Mesenchymal stem cell (in vitro differentiated cells and primary cell): ENCODE measurements at regions not wholly inside any gene's neighbourhood (a gene's known extent, or its start where the extent isn't known, plus 50 kb on each side); places are given as distances from the start of the nearest gene placed in this dataset.

ENCODE experiments used
- DNase-seq: peaks from one replicate; pipeline ENCODE4 v3.0.0-alpha.2; 2013
- H2AFZ ChIP-seq: one replicate; pipeline ENCODE4 v1.6.1; 2013; ENCODE audit warnings: low read depth, mild to moderate bottlenecking, control low read depth, inconsistent platforms, low read length, moderate library complexity
- H2AK5ac ChIP-seq: 2 replicates; pipeline ENCODE4 v1.6.1; 2013; ENCODE audit warnings: low read length, moderate library complexity, mild to moderate bottlenecking, inconsistent platforms; ENCODE audit not compliant: severe bottlenecking
- H2BK120ac ChIP-seq: one replicate; pipeline ENCODE4 v1.6.1; 2013; ENCODE audit warnings: low read depth, mild to moderate bottlenecking, inconsistent platforms, low read length, moderate library complexity
- H2BK12ac ChIP-seq, 2 experiments: one replicate each; pipeline ENCODE4 v1.6.1; 2013; ENCODE audit warnings: inconsistent platforms in 2 of 2, low read length in 2 of 2, mild to moderate bottlenecking in 2 of 2, moderate library complexity in 2 of 2, control low read depth in 1 of 2
- H2BK15ac ChIP-seq: one replicate; pipeline ENCODE4 v1.6.1; 2013; ENCODE audit warnings: mild to moderate bottlenecking, low read depth, inconsistent platforms; ENCODE audit not compliant: poor library complexity, severe bottlenecking
- H2BK5ac ChIP-seq: 2 replicates; pipeline ENCODE4 v1.6.1; 2013; ENCODE audit warnings: low read depth, mild to moderate bottlenecking, low read length, control low read depth, inconsistent platforms; ENCODE audit not compliant: poor library complexity, severe bottlenecking
- H3K14ac ChIP-seq, 2 experiments: one replicate each; pipeline ENCODE4 v1.6.1; 2013; ENCODE audit warnings: inconsistent platforms in 2 of 2, low read length in 2 of 2, control low read depth in 1 of 2, mild to moderate bottlenecking in 1 of 2, moderate library complexity in 1 of 2
- H3K18ac ChIP-seq, 2 experiments: one replicate each; pipeline ENCODE4 v1.6.1; 2013; ENCODE audit warnings: inconsistent platforms in 2 of 2, low read length in 2 of 2, control low read depth in 1 of 2, low read depth in 1 of 2, mild to moderate bottlenecking in 1 of 2
- H3K23ac ChIP-seq, 2 experiments: one replicate each; pipeline ENCODE4 v1.6.1; 2013; ENCODE audit warnings: inconsistent platforms in 2 of 2, low read length in 2 of 2, mild to moderate bottlenecking in 2 of 2, moderate library complexity in 2 of 2, control low read depth in 1 of 2
- H3K27ac ChIP-seq: 2 replicates; pipeline ENCODE4 v1.5.1; 2013; ENCODE audit warnings: mild to moderate bottlenecking, moderate library complexity, low read length, control low read depth, inconsistent platforms; ENCODE audit not compliant: poor library complexity, severe bottlenecking
- H3K27me3 ChIP-seq, 2 experiments: 2 replicates each; pipeline versions ENCODE4 v1.6.1 to v1.7.0; 2013; ENCODE audit warnings: low read length in 2 of 2, mild to moderate bottlenecking in 2 of 2, moderate library complexity in 2 of 2, control low read depth in 1 of 2, inconsistent platforms in 1 of 2; ENCODE audit not compliant: control insufficient read depth in 1 of 2, insufficient read depth in 1 of 2
- H3K36me3 ChIP-seq, 2 experiments: 2 replicates each; pipeline versions ENCODE4 v1.6.1 to v1.7.0; 2013; ENCODE audit warnings: low read length in 2 of 2, control low read depth in 1 of 2, inconsistent platforms in 1 of 2, low read depth in 1 of 2, mild to moderate bottlenecking in 1 of 2; ENCODE audit not compliant: insufficient read depth in 2 of 2, control insufficient read depth in 1 of 2
- H3K4ac ChIP-seq, 2 experiments: one replicate each; pipeline ENCODE4 v1.6.1; 2013; ENCODE audit warnings: inconsistent platforms in 2 of 2, low read length in 2 of 2, mild to moderate bottlenecking in 2 of 2, moderate library complexity in 2 of 2, control low read depth in 1 of 2, low read depth in 1 of 2
- H3K4me1 ChIP-seq: 2 replicates; pipeline ENCODE4 v1.6.1; 2013; ENCODE audit warnings: low read depth, low read length, control low read depth; ENCODE audit not compliant: control insufficient read depth, insufficient read depth
- H3K4me2 ChIP-seq: 2 replicates; pipeline ENCODE4 v1.6.1; 2013; ENCODE audit warnings: low read length, mild to moderate bottlenecking, inconsistent platforms; ENCODE audit not compliant: poor library complexity, severe bottlenecking
- H3K4me3 ChIP-seq, 2 experiments: 2 replicates each; pipeline versions ENCODE4 v1.5.1 to v1.7.0; 2013; ENCODE audit warnings: low read length in 2 of 2, mild to moderate bottlenecking in 2 of 2, control low read depth in 1 of 2, low read depth in 1 of 2; ENCODE audit not compliant: insufficient read depth in 1 of 2
- H3K79me1 ChIP-seq: replicated peaks from 2 replicates; pipeline ENCODE4 v1.6.1; 2013; ENCODE audit warnings: mild to moderate bottlenecking, control low read depth, low read length, inconsistent platforms; ENCODE audit not compliant: poor library complexity, severe bottlenecking
- H3K9ac ChIP-seq: 2 replicates; pipeline ENCODE4 v1.7.0; 2013; ENCODE audit warnings: mild to moderate bottlenecking, low read length, moderate library complexity
- H3K9me3 ChIP-seq: 2 replicates; pipeline ENCODE4 v1.7.0; 2013; ENCODE audit warnings: mild to moderate bottlenecking, low read length; ENCODE audit not compliant: control insufficient read depth
- H4K8ac ChIP-seq: one replicate; pipeline ENCODE4 v1.6.1; 2013; ENCODE audit warnings: inconsistent platforms, mild to moderate bottlenecking, low read length, moderate library complexity
- H4K91ac ChIP-seq: one replicate; pipeline ENCODE4 v1.6.1; 2013; ENCODE audit warnings: mild to moderate bottlenecking, low read length, inconsistent platforms
- WGBS: methylation state at CpG from one replicate; pipeline ENCODE4 v1.1.7; 2013; ENCODE audit warnings: mixed read lengths; 5-methylcytosine and 5-hydroxymethylcytosine counted together

DNA sequence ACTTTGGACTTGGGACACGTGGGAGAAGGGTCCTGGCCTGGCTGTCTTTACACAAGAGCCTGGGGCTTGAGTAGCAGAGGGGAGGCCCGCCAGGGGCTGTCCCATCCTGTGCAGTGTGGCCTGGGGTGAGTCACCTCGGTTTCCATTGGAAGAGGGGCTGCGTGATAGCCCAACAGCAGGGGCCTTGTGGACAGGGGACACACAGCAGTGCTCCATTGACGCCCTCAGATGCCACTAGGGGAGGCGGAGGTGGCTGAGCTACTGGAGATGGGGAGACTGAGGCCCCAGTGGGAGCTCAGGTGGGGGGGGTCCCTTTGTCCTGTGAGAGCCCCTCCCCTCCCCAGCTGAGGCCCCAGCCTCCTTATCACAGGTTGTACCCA is 50.0 kb upstream of the RNU6ATAC start:
- Histone ChIP-seq H4K91ac (peak overlapping the region; percentile 98), H2BK120ac (peak overlapping the region; percentile 99), H2AFZ (no peak overlapping the region), H3K9me3 (peaks cover 4% of the 10 kb centered on the region), H2BK5ac (no peak overlapping the region), H3K36me3 (peaks cover 0 to 3% of the 10 kb centered on the region in 2 experiments), H2AK5ac (no peak overlapping the region), H3K4me2 (no peak overlapping the region), H3K4me3 (no peak overlapping the region), H3K79me1 (no peaks in the 10 kb centered on the region), H3K27ac (no peak overlapping the region), H3K9ac (no peak overlapping the region), H4K8ac (peak overlapping the region; percentile 96), H3K14ac (peak overlapping the region in 1 of 2 experiments; percentile 98), H3K27me3 (peaks cover 0 to 20% of the 10 kb centered on the region in 2 experiments), H2BK15ac (peak overlapping the region; percentile 92), H3K4ac (peak overlapping the region; percentile 96 to 98), H3K18ac (peak overlapping the region; percentile 97 to 98), H3K4me1 (peaks cover 28% of the 10 kb centered on the region), H2BK12ac (peak overlapping the region; percentile 54 to 99), H3K23ac (peak overlapping the region in 1 of 2 experiments; percentile 54)
- peak; percentile 72 for DNase-seq
- 53% methylated on average over 6 of the region's 6 CpGs for WGBS

DNA sequence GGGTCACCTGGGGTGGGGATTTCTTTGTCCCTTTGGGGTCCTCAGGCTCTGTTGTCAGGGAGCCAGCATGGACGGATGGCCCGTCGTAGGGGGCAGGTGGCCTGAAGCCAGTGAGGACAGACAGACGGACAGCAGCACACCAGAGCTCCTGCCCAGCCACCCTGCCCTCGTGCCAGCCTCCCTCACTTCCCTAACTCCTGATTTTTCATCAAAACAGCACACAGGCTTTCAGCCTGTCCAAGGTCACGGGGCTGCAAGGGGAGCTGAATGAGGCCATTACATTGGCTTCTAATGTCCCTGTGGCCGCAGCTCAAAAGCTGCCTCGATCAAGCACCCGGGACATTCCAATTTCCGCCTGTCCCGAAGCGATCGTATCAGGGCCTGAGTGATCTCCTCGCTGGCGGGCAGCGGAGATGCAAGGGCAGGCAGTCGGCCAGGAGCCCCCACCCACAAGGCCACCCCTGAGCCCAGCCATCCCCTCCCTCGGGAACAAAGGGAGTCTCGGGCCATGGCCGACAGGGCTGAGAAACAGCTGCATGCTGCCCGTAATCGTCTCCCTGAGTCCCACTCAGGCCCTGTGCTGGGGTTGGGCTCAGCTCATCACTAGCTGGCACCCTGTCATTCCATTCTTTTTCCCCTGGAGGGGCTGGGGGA is 50.5 kb upstream of the RNU6ATAC start:
- Histone ChIP-seq H2AK5ac (no peak overlapping the region), H3K4ac (peak overlapping the region; percentile 96 to 98), H2AFZ (no peak overlapping the region), H3K4me2 (no peak overlapping the region), H2BK5ac (peak overlapping the region; percentile 47), H3K27ac (peak overlapping the region; percentile 33), H3K23ac (peak overlapping the region in 1 of 2 experiments; percentile 75), H3K4me3 (no peak overlapping the region), H3K4me1 (peaks cover 28% of the 10 kb centered on the region), H3K27me3 (peaks cover 0 to 23% of the 10 kb centered on the region in 2 experiments), H3K9ac (no peak overlapping the region), H3K79me1 (no peaks in the 10 kb centered on the region), H3K18ac (peak overlapping the region; percentile 97 to 98), H2BK15ac (peak overlapping the region; percentile 92), H4K8ac (peak overlapping the region; percentile 96), H3K9me3 (peaks cover 4% of the 10 kb centered on the region), H3K36me3 (peaks cover 0 to 3% of the 10 kb centered on the region in 2 experiments), H3K14ac (peak overlapping the region; percentile 28 to 98), H4K91ac (peak overlapping the region; percentile 98), H2BK12ac (peak overlapping the region; percentile 54 to 99), H2BK120ac (peak overlapping the region; percentile 99)
- DNase-seq = peak; percentile 54
- WGBS = 74% methylated on average over 22 of the region's 22 CpGs

DNA sequence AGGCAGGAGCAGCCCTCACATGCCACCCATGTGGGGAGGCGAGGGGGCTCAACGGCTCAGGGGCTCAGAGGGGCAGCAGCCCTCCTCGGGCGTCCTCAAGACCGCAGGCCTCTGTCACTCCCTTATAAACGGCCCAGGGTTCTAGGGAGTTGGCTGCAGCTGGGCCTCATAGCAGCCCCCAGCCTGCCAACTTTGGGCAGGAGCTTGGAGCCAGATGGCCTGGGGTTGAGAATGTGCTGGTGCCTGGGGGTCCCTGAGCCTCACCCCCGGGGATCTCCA is 51.0 kb upstream of the RNU6ATAC start:
- Histone ChIP-seq H2AK5ac (no peak overlapping the region), H2BK12ac (peak overlapping the region; percentile 54 to 99), H2AFZ (peak overlapping the region; percentile 24)

DNA sequence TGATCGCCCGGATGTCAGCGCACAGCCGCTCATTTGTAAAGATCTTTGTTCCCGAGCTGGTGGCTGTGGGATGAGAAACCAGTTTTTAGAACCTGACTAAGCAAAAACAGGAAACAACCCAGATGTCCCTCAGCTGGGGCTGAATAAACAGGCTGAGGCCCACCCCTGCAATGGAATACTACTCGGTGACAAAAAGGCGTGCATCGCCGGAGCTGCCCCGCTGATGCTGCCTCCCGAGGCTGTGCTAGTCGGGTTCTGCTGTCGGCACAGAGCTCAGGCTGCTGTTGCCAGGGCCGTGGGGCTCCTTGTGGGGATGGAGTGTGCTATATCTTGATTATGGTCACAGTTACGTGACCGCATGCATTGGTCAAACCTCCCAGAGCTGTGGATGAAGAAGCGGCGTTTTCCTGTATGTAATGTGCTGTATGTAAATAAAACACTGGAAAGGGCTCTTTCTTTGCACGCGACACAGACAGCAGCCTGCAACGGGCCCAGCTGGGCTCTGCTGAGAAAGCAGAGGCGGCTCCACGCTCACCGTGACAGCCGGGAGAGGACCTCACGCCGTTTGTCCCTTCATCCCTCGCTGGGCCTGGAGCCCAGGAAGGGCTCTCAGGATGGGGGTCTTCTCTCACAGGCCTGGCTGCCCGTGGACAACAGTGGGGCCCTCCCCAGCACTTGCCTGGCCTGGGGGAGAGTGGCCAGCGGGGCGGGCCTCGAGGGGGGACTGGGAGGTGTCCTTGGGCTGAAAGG is 51.5 kb upstream of the RNU6ATAC start:
- no peak overlapping the region for H3K4me3 ChIP-seq
- peaks cover 0 to 3% of the 10 kb centered on the region in 2 experiments for H3K36me3 ChIP-seq
- no peak overlapping the region for H2AK5ac ChIP-seq
- H3K14ac ChIP-seq = peak overlapping the region in 1 of 2 experiments; percentile 98
- H2BK15ac ChIP-seq = peak overlapping the region; percentile 98
- H2BK5ac ChIP-seq = no peak overlapping the region
- H4K91ac ChIP-seq = peak overlapping the region; percentile 98
- peaks cover 0 to 24% of the 10 kb centered on the region in 2 experiments for H3K27me3 ChIP-seq
- H2AFZ ChIP-seq = no peak overlapping the region
- peak overlapping the region in 1 of 2 experiments; percentile 67 for H3K23ac ChIP-seq
- peak overlapping the region; percentile 97 to 98 for H3K18ac ChIP-seq
- peaks cover 28% of the 10 kb centered on the region for H3K4me1 ChIP-seq
- peak overlapping the region; percentile 96 to 98 for H3K4ac ChIP-seq
- H3K79me1 ChIP-seq = no peaks in the 10 kb centered on the region
- peaks cover 4% of the 10 kb centered on the region for H3K9me3 ChIP-seq
- peak overlapping the region; percentile 85 to 99 for H2BK12ac ChIP-seq
- peak overlapping the region; percentile 23 for H3K4me2 ChIP-seq
- peak; percentile 99 for DNase-seq
- peak overlapping the region; percentile 34 for H3K27ac ChIP-seq
- WGBS = 27% methylated on average over 32 of the region's 32 CpGs
- H2BK120ac ChIP-seq = peak overlapping the region; percentile 99
- peak overlapping the region; percentile 96 for H4K8ac ChIP-seq
- H3K9ac ChIP-seq = no peak overlapping the region

More for the DNA sequence above, 51.0 kb upstream of the RNU6ATAC start:
- peak overlapping the region; percentile 96 for H4K8ac ChIP-seq
- H3K18ac ChIP-seq = peak overlapping the region; percentile 97 to 98
- peaks cover 0 to 3% of the 10 kb centered on the region in 2 experiments for H3K36me3 ChIP-seq
- no peak for DNase-seq
- peak overlapping the region; percentile 96 to 98 for H3K4ac ChIP-seq
- no peak overlapping the region for H3K4me3 ChIP-seq
- H3K14ac ChIP-seq = peak overlapping the region in 1 of 2 experiments; percentile 98
- H3K27me3 ChIP-seq = peaks cover 0 to 20% of the 10 kb centered on the region in 2 experiments
- H3K23ac ChIP-seq = peak overlapping the region in 1 of 2 experiments; percentile 75
- H3K27ac ChIP-seq = peak overlapping the region; percentile 33
- H2BK15ac ChIP-seq = peak overlapping the region; percentile 92
- no peaks in the 10 kb centered on the region for H3K79me1 ChIP-seq
- peak overlapping the region; percentile 14 for H3K4me2 ChIP-seq
- peak overlapping the region; percentile 47 for H2BK5ac ChIP-seq
- H4K91ac ChIP-seq = peak overlapping the region; percentile 98
- H2BK120ac ChIP-seq = peak overlapping the region; percentile 99
- WGBS = 49% methylated on average over 7 of the region's 7 CpGs
- peaks cover 4% of the 10 kb centered on the region for H3K9me3 ChIP-seq
- H3K4me1 ChIP-seq = peaks cover 28% of the 10 kb centered on the region
- H3K9ac ChIP-seq = no peak overlapping the region
